CD4-positive, alpha-beta T cell treated with Interferon alpha-2 for 1 hour (primary cell): ENCODE measurements at regions not wholly inside any gene's neighbourhood (a gene's known extent, or its start where the extent isn't known, plus 50 kb on each side); places are given as distances from the start of the nearest gene placed in this dataset.
"Not testable (repeated sequence)": the region's sequence is repeated elsewhere in the genome, so short reads cannot be mapped to it uniquely, and the experiment has no call there.

ENCODE experiments used
- DNase-seq, 2 donors: peaks; one replicate each; pipeline ENCODE4 v3.0.0-alpha.2; 2020 to 2022

DNA sequence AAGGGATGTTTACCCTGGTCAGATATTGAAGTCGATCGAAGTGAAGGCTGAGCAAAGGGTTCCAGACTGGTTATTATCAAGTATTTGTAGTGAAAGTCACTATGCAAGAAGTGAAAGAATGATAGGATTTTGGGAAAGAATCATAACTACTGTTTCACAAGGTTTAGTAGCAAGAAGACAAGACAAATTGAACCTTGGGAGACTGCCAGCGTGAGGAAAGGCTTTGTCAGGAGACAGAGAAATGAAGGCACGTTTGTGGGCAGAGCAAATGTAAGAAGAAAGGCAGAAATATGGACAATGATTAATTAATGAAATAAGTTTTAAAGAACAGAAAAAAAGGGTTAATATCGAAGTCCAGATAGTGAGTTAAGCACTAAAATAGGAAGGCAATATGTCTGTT lies 456.8 kb downstream of the TRIML1 start:
- DNase-seq, result no peak

DNA sequence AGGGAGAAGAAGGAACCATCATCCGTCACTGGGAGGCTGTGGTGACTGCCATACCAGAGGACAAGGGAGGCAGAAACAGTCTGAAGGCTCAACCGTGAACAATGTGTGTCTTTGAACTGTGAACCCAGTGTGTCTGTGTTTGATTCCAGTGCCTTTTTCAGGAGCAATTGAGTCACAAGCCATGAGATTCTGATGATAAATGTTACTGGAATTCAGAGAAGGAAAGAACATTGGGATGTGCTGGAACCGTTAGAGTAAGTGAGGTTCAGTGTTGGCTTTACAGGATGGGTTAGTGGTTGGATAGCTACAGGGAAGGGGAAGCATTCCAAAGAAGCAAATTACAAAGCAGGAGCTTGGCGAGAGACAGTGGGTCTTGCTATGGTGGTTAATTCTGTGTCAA lies 464.4 kb downstream of the TRIML1 start:
- DNase-seq, result no peak

- DNase-seq, result no peak
Measured at GRCh38 chr4:188606635-188607034, 467.4 kb downstream of the TRIML1 start.

GRCh38 chr4:188611143-188611542 lies 471.9 kb downstream of the TRIML1 start:
- DNase-seq, result no peak

DNA sequence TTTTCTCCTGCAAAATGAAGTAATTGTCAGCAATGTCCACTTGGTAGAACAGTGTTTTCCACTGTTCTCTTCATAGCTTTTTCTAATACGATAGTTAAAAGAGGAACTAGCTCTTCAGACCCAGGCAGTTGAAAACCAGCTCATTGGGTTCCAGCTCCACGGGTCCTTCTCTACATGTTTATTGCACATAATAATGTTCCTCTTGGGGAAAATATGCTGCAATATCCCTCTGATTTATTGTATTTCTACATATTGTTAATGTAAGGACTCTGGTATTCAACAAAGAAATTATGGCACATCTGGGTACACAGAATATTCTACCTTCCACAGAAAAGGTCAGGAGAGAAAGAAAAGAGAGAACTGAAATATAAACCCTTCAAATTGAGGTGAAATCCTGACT lies 473.4 kb downstream of the TRIML1 start:
- no peak for DNase-seq

- no peak for DNase-seq
Measured at GRCh38 chr4:188613976-188614375, 474.7 kb downstream of the TRIML1 start.

- DNase-seq, result no peak
Measured at GRCh38 chr4:188619456-188620149, 480.4 kb downstream of the TRIML1 start.

DNA sequence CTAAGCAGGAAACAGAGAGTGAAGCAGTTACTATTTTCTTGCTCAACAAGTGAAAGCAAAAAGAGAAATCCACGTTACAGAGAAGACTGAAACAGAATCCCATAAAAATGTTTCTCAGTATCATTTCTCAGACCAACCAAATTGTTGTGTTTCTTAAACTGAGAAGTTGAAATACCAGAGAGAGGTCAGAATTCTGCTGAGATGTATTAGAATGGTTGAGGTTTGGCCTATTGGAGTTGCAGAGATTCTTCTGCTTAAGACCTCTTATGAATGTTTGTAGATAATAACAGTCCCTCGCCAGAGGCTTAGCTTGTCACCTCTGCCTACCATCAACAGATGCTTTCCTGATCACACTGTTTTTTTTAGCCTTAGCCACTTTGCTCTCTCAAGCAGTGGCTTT lies 481.4 kb downstream of the TRIML1 start:
- DNase-seq, result no peak

GRCh38 chr4:188623314-188623854 lies 484.1 kb downstream of the TRIML1 start:
- no peak for DNase-seq

- DNase-seq, result no peak
Measured at GRCh38 chr4:188624370-188624769, 485.1 kb downstream of the TRIML1 start.

DNA sequence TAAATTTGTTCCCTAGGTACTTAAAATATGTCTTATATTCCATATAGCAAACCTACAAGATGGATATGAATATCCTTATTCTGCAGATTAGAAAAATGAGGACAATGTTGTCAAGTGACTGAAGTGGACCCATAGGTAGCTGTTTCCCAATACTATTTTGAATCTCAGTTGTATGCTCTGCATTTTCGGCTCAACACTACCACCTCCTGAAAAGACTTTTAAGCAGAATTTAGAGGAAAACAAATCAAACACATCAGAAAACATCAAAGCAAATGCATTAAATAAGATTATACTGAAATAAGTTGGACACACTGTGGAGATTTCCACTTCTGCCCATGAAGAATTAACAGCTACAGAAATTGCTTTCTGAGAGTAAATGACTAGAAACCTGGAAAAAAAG lies 488.7 kb downstream of the TRIML1 start:
- DNase-seq, result no peak

GRCh38 chr4:188639479-188640100 lies 500.3 kb downstream of the TRIML1 start:
- no peak for DNase-seq

- no peak for DNase-seq
Measured at GRCh38 chr4:188647820-188648370, 508.7 kb downstream of the TRIML1 start.

GRCh38 chr4:188649635-188650034 lies 510.4 kb downstream of the TRIML1 start:
- no peak for DNase-seq

- DNase-seq, result no peak
Measured at GRCh38 chr4:188650516-188650915, 511.3 kb downstream of the TRIML1 start.

- DNase-seq, result no peak
Measured at GRCh38 chr4:188657365-188657764, 518.1 kb downstream of the TRIML1 start.

DNA sequence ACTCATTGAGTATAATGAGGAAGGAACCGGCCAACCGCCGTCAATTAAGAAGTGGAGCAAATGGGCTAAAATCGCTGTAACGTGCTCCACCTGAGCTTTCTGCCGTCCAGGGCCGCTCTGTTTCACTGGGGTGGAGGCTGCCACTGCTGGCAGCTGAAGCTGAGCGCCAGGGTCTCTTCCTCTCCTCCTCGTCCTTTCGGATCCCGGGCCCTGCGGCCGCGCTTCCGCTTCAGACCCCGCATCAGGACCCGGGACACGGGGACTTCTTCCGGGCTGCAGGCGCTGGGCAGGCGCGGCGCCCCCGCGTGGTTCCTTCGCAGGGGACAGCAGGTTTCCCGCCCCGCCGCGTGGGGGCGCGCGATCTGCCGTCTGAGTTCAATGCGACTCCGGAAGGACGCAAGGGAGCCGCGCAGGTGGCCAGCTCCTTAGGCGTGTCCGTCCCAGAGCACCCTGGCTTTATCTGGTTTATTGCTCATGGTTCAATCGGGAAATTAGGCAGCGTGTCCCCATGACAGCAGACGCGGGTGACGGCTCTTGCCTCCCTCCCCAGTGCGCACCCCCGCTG lies 519.8 kb downstream of the TRIML1 start:
- no peak for DNase-seq

DNA sequence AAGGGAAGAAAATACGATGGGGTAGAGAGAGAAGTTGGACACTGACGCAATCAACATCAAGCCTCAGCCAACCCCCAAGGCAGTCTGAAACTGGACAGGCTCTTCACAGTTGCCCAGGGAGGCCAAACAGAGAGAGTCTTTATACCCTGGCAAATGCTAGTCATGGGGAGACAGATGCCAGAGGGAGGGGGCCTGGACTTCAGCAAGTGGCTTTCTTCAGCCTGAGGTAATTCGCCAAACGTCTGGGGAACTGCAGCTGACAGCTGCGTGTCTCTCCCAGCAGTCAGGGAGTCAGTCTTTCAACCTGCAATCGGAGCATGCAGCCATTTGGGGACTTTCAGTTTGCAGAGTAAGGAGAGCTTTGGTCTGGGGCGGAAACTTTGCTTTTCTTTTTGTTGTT lies 521.6 kb downstream of the TRIML1 start:
- DNase-seq, result no peak

DNA sequence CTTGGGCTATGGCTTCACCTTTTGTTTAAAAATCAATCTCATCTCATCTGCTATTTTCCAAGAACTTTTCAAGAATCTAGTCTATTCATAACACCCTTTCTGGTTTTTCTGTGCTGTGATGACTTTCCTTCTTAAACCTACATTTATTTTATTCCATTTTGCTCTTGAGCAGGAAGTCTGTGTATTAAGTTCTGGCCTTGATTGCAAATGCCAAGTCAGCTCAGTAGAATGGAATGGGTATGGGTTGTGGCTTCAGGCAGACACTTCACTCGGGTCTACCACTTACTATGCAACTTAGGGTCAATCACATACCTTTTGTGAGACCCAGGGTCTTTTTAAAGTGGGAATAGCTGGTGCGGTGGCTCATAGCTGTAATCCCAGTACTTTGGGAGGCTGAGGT lies 522.3 kb downstream of the TRIML1 start:
- no peak for DNase-seq

GRCh38 chr4:188663369-188663768 lies 524.1 kb downstream of the TRIML1 start:
- DNase-seq, result no peak

GRCh38 chr4:188665491-188666457 lies 526.5 kb downstream of the TRIML1 start:
- DNase-seq, result no peak

DNA sequence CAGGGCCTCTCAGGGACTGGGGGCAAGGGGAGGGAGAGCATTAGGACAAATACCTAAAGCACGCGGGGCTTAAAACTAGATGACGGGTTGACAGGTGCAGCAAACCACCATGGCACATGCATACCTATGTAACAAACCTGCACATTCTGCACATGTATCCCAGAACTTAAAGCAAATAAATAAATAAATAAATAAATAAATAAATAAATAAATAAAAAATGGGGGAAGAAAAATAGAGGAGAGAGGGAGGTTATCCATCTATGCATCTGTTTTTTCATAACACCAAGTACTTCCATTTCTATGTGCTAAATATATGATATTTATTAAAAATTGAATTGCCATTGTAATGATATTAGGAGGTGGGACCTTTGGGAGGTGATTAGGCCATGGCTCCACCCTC lies 539.5 kb downstream of the TRIML1 start:
- DNase-seq, result not testable (repeated sequence)
